Naive B cell (primary cell): ENCODE measurements at regions not wholly inside any gene's neighbourhood (a gene's known extent, or its start where the extent isn't known, plus 50 kb on each side); places are given as distances from the start of the nearest gene placed in this dataset.

ENCODE experiments used
- ATAC-seq, 2 donors: fragments of 150-1000 bp; cut with Tn5 transposase; 2 replicates each; pipeline ENCODE4 v1.10.0; 2021; ENCODE audit warnings: low read depth in 2 of 2, mild to moderate bottlenecking in 2 of 2, moderate library complexity in 2 of 2
- DNase-seq: peaks from one replicate; pipeline ENCODE4 v3.0.0; 2022
- H3K27ac Mint-ChIP-seq, 6 donors: one replicate each; pipeline ENCODE4 v1.8.0; 2020 to 2022; ENCODE audit warnings: mild to moderate bottlenecking in 6 of 6, mixed read lengths in 6 of 6, moderate library complexity in 5 of 6, inconsistent platforms in 2 of 6
- H3K27me3 Mint-ChIP-seq, 3 donors: one replicate each; pipeline ENCODE4 v1.8.0; 2021 to 2022; ENCODE audit warnings: mixed read lengths in 3 of 3, mild to moderate bottlenecking in 1 of 3
- H3K36me3 Mint-ChIP-seq, 2 donors: one replicate each; pipeline ENCODE4 v1.8.0; 2020 to 2022; ENCODE audit warnings: mixed read lengths in 2 of 2, inconsistent platforms in 1 of 2, mild to moderate bottlenecking in 1 of 2
- H3K4me1 Mint-ChIP-seq, 3 donors: one replicate each; pipeline ENCODE4 v1.8.0; 2020 to 2022; ENCODE audit warnings: mixed read lengths in 3 of 3, inconsistent platforms in 1 of 3, mild to moderate bottlenecking in 1 of 3, moderate library complexity in 1 of 3
- H3K4me3 Mint-ChIP-seq, 8 donors: one replicate each; pipeline ENCODE4 v1.8.0; 2020 to 2022; ENCODE audit warnings: mild to moderate bottlenecking in 8 of 8, mixed read lengths in 8 of 8, moderate library complexity in 8 of 8, inconsistent platforms in 2 of 8
- H3K9me3 Mint-ChIP-seq, 7 donors: one replicate each; pipeline ENCODE4 v1.8.0; 2020 to 2022; ENCODE audit warnings: mixed read lengths in 7 of 7, mild to moderate bottlenecking in 5 of 7, inconsistent platforms in 2 of 7, moderate library complexity in 1 of 7

DNA sequence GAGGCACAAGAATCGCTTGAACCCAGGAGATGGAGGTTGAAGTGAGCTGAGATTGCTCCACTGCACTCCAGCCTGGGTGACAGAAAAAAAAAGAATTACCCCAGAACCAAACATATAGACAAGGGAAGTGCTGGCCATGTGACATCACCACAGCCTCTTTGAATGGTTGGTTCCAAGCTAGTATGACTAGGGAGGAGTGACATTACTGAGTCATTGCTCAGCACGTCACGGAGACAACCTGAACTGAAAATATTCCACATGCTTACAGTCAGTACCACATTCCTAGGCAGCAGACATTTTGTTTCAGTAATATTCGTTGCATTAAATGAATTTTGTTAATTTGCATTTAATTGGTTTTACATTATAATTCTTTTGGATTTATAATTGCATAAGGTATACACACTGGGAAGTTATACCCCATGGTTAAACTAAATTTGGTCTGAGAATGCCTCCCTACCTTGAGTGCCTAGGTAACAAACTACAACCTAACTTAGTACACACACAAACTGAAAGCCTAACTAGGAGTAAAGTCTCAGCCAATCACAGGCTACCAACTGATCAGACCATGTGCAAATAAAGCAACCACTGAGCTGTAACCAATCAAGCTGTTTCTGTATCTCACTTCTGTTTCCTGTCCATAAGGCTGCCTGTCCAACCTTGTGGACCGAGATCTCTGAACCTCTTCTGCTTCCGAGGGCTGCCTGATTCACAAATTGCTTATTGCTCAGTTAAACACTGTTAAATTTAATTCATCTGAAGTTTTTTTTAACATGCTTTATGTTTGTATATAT, 164.4 kb downstream of the CAND1 start:
- peak; percentile 25 for DNase-seq
- Mint-ChIP-seq H3K27me3 (peaks cover 0 to 13% (median 9%) of the 10 kb centered on the region in 3 donors), H3K36me3 (no peaks in the 10 kb centered on the region), H3K4me3 (peak overlapping the region in 4 of 8 donors; percentile 18 to 55 (median 28)), H3K4me1 (peaks cover 10 to 21% (median 18%) of the 10 kb centered on the region in 3 donors), H3K9me3 (peaks cover 0 to under 1% (median 0%) of the 10 kb centered on the region in 7 donors), H3K27ac (peak overlapping the region in 1 of 6 donors; percentile 25)
- peak; percentile 97 for ATAC-seq

DNA sequence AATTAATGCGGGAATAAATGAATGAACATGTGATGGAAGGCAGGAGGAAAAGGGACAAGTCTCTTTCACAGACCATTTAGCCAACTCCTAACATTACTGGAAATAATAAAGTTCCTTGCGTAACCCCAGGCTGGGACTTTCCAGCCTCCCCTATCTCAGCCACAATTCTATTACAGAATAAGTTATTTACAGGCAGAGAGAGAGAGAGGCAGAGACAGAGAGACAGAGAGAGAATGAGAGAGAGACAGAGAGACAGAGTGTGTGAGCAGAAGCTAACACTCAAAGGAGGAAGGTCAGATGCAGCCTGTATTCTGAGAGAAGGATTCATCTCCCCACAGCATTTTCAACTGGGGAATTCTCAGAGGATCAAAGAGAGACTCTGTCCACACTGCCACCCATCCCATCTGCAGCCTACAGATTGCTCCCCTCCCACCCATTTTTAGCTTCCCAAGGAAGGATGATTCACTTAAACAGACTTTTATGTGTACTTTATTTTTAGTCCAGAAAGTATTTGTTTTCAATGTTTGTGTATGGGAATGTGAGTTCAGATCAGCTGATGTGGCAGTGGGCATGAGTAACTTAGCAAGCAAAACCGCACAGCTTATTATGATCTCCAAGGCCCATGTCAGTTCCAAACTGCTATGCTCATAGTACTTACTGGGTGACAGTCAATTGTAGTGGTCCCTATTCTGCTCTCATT, 165.7 kb downstream of the CAND1 start:
- Mint-ChIP-seq H3K9me3 (peaks cover 0 to 5% (median 1%) of the 10 kb centered on the region in 7 donors), H3K27me3 (peaks cover 0 to 8% (median 0%) of the 10 kb centered on the region in 3 donors), H3K36me3 (no peaks in the 10 kb centered on the region), H3K27ac (peak overlapping the region in 1 of 6 donors; percentile 12), H3K4me1 (peaks cover 10 to 21% (median 18%) of the 10 kb centered on the region in 3 donors), H3K4me3 (no peak overlapping the region)
- DNase-seq: no peak
- no peak for ATAC-seq

DNA sequence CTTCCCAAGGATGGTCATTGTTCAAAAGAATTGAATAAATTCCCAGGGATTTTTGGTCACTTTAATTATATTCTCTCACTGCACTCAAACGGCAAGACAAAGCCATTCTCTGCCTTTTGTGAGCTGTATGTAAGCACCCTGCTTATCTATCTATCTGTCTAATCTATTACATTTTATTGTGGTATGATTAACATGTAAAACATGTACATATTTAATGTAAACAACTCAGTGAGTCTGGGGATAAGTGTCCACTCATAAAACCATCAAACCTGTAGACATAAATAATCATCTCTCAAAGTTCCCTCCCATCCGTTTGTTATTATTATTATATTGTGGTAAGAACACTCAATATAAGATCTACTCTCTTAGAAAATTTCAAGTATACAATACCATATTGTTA, 167.1 kb downstream of the CAND1 start:
- Mint-ChIP-seq H3K9me3 (peaks cover 0 to 5% (median 1%) of the 10 kb centered on the region in 7 donors), H3K4me3 (no peak overlapping the region), H3K27me3 (peaks cover 0 to 8% (median 0%) of the 10 kb centered on the region in 3 donors), H3K4me1 (peaks cover 10 to 22% (median 18%) of the 10 kb centered on the region in 3 donors), H3K36me3 (no peaks in the 10 kb centered on the region), H3K27ac (peak overlapping the region in 1 of 6 donors; percentile 44)
- DNase-seq: no peak
- ATAC-seq: no peak

DNA sequence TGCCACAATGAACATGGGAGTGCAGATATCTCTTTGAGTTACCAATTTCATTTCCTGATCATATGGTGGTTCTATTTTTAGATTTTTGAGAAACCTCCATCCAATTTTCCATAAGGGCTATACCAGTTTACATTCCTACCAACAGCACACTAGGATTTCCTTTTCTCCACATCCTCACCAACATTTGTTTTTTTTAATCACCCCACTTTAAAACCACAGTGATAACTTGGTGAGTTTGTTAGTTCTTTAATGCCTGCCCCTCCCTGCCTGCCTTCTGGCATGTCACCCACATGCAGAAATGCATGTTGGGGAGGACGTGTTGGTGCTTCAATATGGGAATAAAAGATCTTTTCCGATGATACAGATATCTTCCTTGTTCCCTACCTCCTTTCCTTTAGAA, 167.9 kb downstream of the CAND1 start:
- ATAC-seq (no peak), DNase-seq (no peak)
- Mint-ChIP-seq H3K36me3 (no peaks in the 10 kb centered on the region), H3K27me3 (peaks cover 0 to 12% (median 0%) of the 10 kb centered on the region in 3 donors), H3K9me3 (peaks cover 0 to 5% (median 1%) of the 10 kb centered on the region in 7 donors), H3K27ac (peak overlapping the region in 1 of 6 donors; percentile 59), H3K4me3 (no peak overlapping the region), H3K4me1 (peaks cover 17 to 27% (median 26%) of the 10 kb centered on the region in 3 donors)

DNA sequence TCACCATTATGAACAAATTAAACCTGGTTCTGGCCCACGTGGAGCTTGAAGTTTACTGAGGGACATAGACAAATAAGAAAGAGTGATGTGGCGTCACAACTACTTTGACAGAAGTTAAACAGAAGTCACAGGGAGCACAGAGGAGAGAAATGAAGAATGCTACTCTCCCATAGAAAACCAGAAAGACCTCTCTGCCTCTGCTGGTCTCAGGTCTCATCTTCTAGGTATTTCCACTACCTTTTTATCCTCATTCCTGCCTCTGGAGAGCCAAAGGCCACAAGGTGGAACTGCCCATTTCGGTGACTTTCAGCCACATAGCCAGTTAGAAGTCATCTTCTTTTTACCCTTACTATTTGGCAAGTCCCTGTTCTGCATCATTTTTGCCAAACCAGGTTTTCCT, 170.5 kb downstream of the CAND1 start:
- peaks cover 0 to 11% (median 2%) of the 10 kb centered on the region in 3 donors for H3K27me3 Mint-ChIP-seq
- no peak for ATAC-seq
- DNase-seq: no peak
- peaks cover 11 to 13% (median 13%) of the 10 kb centered on the region in 3 donors for H3K4me1 Mint-ChIP-seq
- H3K4me3 Mint-ChIP-seq: no peak overlapping the region
- H3K27ac Mint-ChIP-seq: no peak overlapping the region
- H3K36me3 Mint-ChIP-seq: no peaks in the 10 kb centered on the region
- peaks cover 0 to 5% (median 1%) of the 10 kb centered on the region in 7 donors for H3K9me3 Mint-ChIP-seq

DNA sequence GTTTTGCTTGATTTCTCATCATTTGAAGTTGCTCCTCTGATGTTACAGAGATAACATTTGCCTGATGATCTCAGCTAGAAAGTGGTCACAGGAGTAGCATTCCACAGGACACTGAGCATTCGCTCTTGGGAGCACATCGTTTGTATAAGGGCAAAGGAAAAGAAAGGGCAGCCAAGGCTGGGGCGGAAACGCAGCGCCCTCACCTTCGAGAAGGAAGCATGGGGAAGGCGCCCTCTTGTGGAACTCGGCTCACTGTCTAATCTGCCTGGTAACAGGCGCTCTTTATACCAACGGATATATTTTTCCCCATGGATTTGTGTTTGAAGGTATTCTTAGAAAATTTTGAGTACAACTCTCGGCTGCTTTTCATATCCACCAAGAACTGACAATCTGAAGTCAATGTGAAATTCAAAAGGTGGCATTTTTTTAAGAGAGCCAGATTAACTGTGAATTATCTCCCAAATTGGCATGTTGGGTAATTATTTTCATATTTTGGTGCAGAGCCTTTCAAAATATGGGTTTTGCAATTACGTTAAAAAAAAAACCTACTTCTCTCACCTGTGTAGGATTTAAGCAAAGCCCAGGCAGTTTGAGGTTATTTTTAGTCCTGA, 172.7 kb downstream of the CAND1 start:
- ATAC-seq (peak; percentile 94 to 99), DNase-seq (peak; percentile 53)
- H3K36me3 Mint-ChIP-seq: no peaks in the 10 kb centered on the region
- H3K4me1 Mint-ChIP-seq: peaks cover 6 to 9% (median 7%) of the 10 kb centered on the region in 3 donors
- peaks cover 0 to 5% (median 1%) of the 10 kb centered on the region in 7 donors for H3K9me3 Mint-ChIP-seq
- H3K4me3 Mint-ChIP-seq: peak overlapping the region in 1 of 8 donors; percentile 42
- peaks cover 4 to 17% (median 12%) of the 10 kb centered on the region in 3 donors for H3K27me3 Mint-ChIP-seq
- peak overlapping the region in 1 of 6 donors; percentile 43 for H3K27ac Mint-ChIP-seq

DNA sequence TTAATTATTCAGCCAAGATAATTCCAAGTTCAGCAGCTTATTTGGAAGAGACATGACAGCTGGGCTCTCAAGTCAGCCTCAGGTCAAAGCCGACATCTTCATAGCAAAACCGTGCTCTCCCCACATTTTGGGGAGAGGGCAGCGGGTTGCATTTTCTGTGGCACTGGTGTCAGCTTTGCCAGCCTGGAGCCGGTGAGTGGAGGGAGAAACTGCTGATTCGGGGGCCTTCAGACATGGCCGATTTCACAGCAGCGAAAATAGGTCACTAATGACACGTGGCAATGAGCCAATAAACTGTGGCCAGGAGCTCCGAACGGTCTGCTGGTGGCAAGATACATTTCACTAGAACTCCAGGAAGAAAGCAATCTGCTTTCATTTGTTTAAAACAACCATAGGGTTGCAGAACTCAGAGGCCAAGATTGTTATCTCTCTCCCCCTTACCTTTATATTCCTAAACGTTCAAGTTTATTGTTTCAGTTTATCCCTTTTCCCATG, 173.2 kb downstream of the CAND1 start:
- ATAC-seq: no peak
- H3K27ac Mint-ChIP-seq: no peak overlapping the region
- DNase-seq: no peak
- no peak overlapping the region for H3K4me3 Mint-ChIP-seq
- H3K9me3 Mint-ChIP-seq: peaks cover 0 to 5% (median 1%) of the 10 kb centered on the region in 7 donors
- peaks cover 5 to 15% (median 14%) of the 10 kb centered on the region in 3 donors for H3K27me3 Mint-ChIP-seq
- no peaks in the 10 kb centered on the region for H3K36me3 Mint-ChIP-seq
- peaks cover 6 to 9% (median 7%) of the 10 kb centered on the region in 3 donors for H3K4me1 Mint-ChIP-seq

DNA sequence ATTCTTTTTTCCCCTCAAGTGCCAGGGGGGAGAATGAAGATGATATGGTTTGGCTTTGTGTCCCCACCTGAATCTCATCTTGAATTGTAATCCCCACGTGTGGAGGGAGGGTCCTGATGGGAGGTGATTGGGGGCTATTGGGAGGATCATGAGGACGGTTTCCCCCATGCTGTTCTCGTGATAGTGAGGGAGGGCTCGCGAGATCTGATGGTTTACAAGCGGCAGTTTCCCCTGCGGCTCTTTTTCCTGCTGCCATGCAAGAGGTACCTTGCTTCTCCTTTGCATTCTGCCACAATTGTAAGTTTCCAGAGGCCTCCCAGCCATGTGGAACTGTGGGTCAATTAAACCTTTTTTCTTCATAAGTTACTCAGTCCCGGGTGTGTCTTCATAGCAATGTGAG, 173.7 kb downstream of the CAND1 start:
- Mint-ChIP-seq H3K9me3 (peaks cover 0 to 5% (median 1%) of the 10 kb centered on the region in 7 donors), H3K27ac (no peak overlapping the region), H3K4me3 (no peak overlapping the region), H3K4me1 (peaks cover 6 to 9% (median 7%) of the 10 kb centered on the region in 3 donors), H3K27me3 (peaks cover 5 to 14% (median 13%) of the 10 kb centered on the region in 3 donors), H3K36me3 (no peaks in the 10 kb centered on the region)
- ATAC-seq (no peak), DNase-seq (no peak)

DNA sequence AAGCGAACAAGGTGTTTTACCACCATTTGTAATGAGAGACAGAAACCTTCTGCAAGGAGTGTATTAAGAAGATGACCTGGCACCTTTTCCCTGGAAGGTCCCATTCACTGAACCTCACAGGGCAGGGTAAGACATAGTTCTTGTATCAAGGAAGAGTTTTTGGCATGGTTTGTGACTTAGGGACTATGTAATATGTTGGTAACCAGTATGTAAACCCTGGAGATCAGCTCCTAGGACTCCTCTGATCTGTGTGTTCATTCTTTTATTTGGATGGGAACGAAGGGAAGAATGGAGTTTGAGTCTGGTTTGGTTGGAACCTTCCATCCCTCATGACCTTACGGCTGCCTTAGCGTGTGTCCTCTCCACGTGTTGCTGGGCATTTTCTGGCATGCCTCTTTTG, 175.4 kb downstream of the CAND1 start:
- Mint-ChIP-seq H3K36me3 (no peaks in the 10 kb centered on the region), H3K27ac (no peak overlapping the region), H3K4me1 (peaks cover 9 to 16% (median 15%) of the 10 kb centered on the region in 3 donors), H3K27me3 (peaks cover 5 to 14% (median 13%) of the 10 kb centered on the region in 3 donors), H3K9me3 (no peaks in the 10 kb centered on the region), H3K4me3 (no peak overlapping the region)
- no peak for ATAC-seq
- no peak for DNase-seq

DNA sequence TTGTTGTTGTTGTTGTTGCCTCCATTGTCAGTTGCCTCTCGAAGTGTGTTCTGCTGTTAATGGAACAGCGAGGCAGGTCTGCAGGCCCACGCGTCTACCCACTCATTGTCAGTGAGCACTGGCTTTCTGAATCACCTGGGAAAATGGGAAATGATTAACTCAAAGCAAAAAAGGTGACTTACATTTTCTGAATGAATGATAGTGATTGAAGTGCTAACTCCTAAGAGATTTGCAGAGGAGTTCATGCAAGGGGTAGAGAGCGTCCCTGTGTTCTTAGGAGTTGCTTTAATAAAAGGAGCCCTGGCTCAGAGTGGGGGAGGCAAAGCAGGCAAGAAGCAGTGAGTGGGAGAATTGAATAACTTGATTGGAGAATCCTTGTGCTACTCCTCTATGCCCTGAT, 177.6 kb downstream of the CAND1 start:
- Mint-ChIP-seq H3K36me3 (no peaks in the 10 kb centered on the region), H3K4me3 (no peak overlapping the region), H3K9me3 (peaks cover 0 to 4% (median 0%) of the 10 kb centered on the region in 7 donors), H3K27ac (no peak overlapping the region), H3K27me3 (peaks cover 5 to 14% (median 11%) of the 10 kb centered on the region in 3 donors), H3K4me1 (peaks cover 18 to 29% (median 20%) of the 10 kb centered on the region in 3 donors)
- ATAC-seq (no peak), DNase-seq (no peak)

DNA sequence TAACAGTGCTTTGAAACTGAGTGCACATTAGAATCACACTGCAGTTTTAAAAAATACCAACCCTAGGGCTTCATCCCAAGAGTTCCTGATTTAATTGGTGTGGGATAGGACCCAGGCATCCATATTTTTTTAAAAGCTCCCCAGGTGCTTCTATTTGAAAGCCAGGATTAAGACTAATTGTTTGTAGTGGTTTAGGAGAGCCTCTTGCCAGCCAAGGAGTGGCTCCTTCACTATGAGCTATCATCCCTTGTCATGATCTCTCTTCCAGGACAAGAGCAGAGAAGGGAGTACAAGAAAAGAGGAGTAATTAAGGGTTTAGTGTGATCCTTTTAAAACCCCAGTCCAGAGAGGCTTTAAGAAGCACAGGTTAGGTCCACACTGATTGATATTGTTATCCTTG, 178.0 kb downstream of the CAND1 start:
- Mint-ChIP-seq H3K4me1 (peaks cover 22 to 31% (median 23%) of the 10 kb centered on the region in 3 donors), H3K27me3 (peaks cover 5 to 14% (median 10%) of the 10 kb centered on the region in 3 donors), H3K9me3 (peaks cover 1 to 8% (median 2%) of the 10 kb centered on the region in 7 donors), H3K36me3 (peaks cover 1 to 2% of the 10 kb centered on the region in 2 donors), H3K4me3 (peak overlapping the region in 1 of 8 donors; percentile 18), H3K27ac (peak overlapping the region in 1 of 6 donors; percentile 58)
- no peak for DNase-seq
- ATAC-seq: no peak

DNA sequence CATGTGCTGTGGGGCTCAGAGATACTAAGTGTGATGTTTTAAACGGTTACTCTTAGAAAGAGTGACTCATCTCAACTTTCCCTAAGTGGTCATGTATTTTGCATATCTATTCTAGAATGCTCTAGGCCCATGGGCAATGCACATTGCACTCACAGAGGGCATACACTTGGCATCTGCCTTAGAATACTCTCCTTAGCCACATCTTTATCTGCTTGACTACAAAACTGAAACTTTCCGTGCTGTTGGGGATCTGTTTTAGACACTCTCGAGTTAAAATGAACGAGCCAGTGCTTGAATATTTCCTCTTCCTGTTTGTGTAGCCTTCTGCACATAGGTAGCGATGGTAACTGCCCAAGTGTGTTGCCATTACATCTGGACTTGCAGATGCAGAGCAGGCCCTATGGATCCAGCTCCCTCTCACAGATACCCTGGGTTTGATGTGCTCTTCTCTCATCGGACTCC, 180.5 kb downstream of the CAND1 start:
- ATAC-seq (peak; percentile 55 to 56), DNase-seq (no peak)
- H3K9me3 Mint-ChIP-seq: peaks cover 4 to 12% (median 6%) of the 10 kb centered on the region in 7 donors
- H3K27me3 Mint-ChIP-seq: peaks cover 14 to 22% (median 18%) of the 10 kb centered on the region in 3 donors
- H3K36me3 Mint-ChIP-seq: peaks cover 4 to 13% of the 10 kb centered on the region in 2 donors
- H3K4me1 Mint-ChIP-seq: peaks cover 27 to 40% (median 30%) of the 10 kb centered on the region in 3 donors
- peak overlapping the region in 5 of 8 donors; percentile 13 to 73 (median 48) for H3K4me3 Mint-ChIP-seq
- H3K27ac Mint-ChIP-seq: peak overlapping the region in 3 of 6 donors; percentile 6 to 27 (median 6)
